ENCODE measurements at regions not wholly inside any gene's neighbourhood (a gene's known extent, or its start where the extent isn't known, plus 50 kb on each side); places are given as distances from the start of the nearest gene placed in this dataset.

GRCh38 chr7:68425377-68425776 lies 1172.9 kb upstream of the AUTS2 start:
- Histone ChIP-seq H3K56ac (ENCODE audit: extremely low read depth, insufficient read depth, low read length) (no peak overlapping the region), H3K27me3 (ENCODE audit: control insufficient read depth, insufficient read depth, low read length) (no peaks in the 10 kb centered on the region), H2BK20ac (ENCODE audit: low read depth, low read length) (no peak overlapping the region), H3K14ac (replicated peaks; ENCODE audit: low read depth, low read length) (no peak overlapping the region), H3K9ac (ENCODE audit: low read depth, low read length) (no peak overlapping the region), H3K4ac (ENCODE audit: low read depth, low read length) (no peak overlapping the region), H2AK9ac (replicated peaks; ENCODE audit: low read depth, low read length, poor library complexity) (no peak overlapping the region), H2BK15ac (ENCODE audit: low read depth, low read length) (no peak overlapping the region), H4K20me1 (ENCODE audit: insufficient read depth, low read length) (no peaks in the 10 kb centered on the region), H2AFZ (replicated peaks; ENCODE audit: low read length, poor library complexity) (no peak overlapping the region), H3K18ac (ENCODE audit: low read depth, low read length) (no peak overlapping the region), H4K91ac (ENCODE audit: insufficient read depth, low read depth, low read length) (no peak overlapping the region), H2BK5ac (ENCODE audit: low read depth, low read length, poor library complexity, severe bottlenecking) (no peak overlapping the region), H4K5ac (ENCODE audit: low read depth, low read length) (no peak overlapping the region), H3K4me3 (ENCODE audit: insufficient read depth, low read depth, low read length) (no peak overlapping the region), H4K8ac (ENCODE audit: low read depth in 2 of 2, low read length in 2 of 2) (no peak overlapping the region), H3K9me3 (ENCODE audit: control insufficient read depth, insufficient read depth, low read length) (peaks cover 19% of the 10 kb centered on the region), H3K4me2 (ENCODE audit: low read depth, low read length) (no peak overlapping the region), H3K36me3 (ENCODE audit: control insufficient read depth, insufficient read depth, low read length) (no peaks in the 10 kb centered on the region), H3K27ac (ENCODE audit: insufficient read depth, low read length) (no peak overlapping the region), H3K9me1 (ENCODE audit: insufficient read depth, low read length) (no peaks in the 10 kb centered on the region), H3K23ac (ENCODE audit: low read depth, low read length) (no peak overlapping the region), H3K79me1 (ENCODE audit: low read depth in 1 of 2, low read length in 2 of 2) (no peaks in the 10 kb centered on the region), H2BK120ac (ENCODE audit: low read depth, low read length) (no peak overlapping the region), H2AK5ac (ENCODE audit: low read depth, low read length) (no peak overlapping the region), H3K4me1 (ENCODE audit: control insufficient read depth, insufficient read depth, low read length) (no peaks in the 10 kb centered on the region)
- ChIA-PET CTCF (no interaction called here), POLR2A (ENCODE audit: unreplicated experiment) (no interaction called here)
- ATAC-seq (ENCODE audit: low read depth) (no peak), DNase-seq (no peak)
- no TSS peak for BruUV-seq (replicated peaks)
- dilution Hi-C loops (cut with HindIII; ENCODE audit: low sequenced_read_pairs, unreplicated experiment) (no loop called here), in situ Hi-C loops (cut with MboI; ENCODE audit: low sequenced_read_pairs) (no loop called here), intact Hi-C loops (cut with micrococcal nuclease) (no loop called here)
- WGBS, 2 experiments (ENCODE audit: extremely low coverage in 2 of 2, insufficient read length in 1 of 2) = 75% methylated on average over 3 of the region's 6 CpGs; no CpG with 5 or more reads in 1 of the 2 experiments
- TF ChIP-seq POLR2A (IDR thresholded peaks at IDR 0.05; ENCODE audit: low read depth, low read length) (no peak), RCOR1 (IDR thresholded peaks at IDR 0.05; ENCODE audit: insufficient replicate concordance, low read length) (no peak), FOS (IDR thresholded peaks at IDR 0.05; ENCODE audit: low read depth, low read length) (no peak), MXI1 (IDR thresholded peaks at IDR 0.05; ENCODE audit: borderline replicate concordance, low read depth, low read length) (no peak), BHLHE40 (IDR thresholded peaks at IDR 0.05; ENCODE audit: low read depth, low read length) (no peak), CTCF (conservative IDR thresholded peaks at IDR 0.05; ENCODE audit: low read depth, low read length) (no peak), CEBPB (IDR thresholded peaks at IDR 0.05; ENCODE audit: low read depth, low read length) (no peak), RFX5 (IDR thresholded peaks at IDR 0.05; ENCODE audit: low read depth, low read length) (no peak), CHD1 (IDR thresholded peaks at IDR 0.05; ENCODE audit: low read depth, low read length) (no peak), RAD21 (IDR thresholded peaks at IDR 0.05; ENCODE audit: low read length) (no peak)

Data from IMR-90 (cell line).